ENCODE measurements at regions not wholly inside any gene's neighbourhood (a gene's known extent, or its start where the extent isn't known, plus 50 kb on each side); places are given as distances from the start of the nearest gene placed in this dataset.
"Not testable (repeated sequence)": the region's sequence is repeated elsewhere in the genome, so short reads cannot be mapped to it uniquely, and the experiment has no call there.

DNA sequence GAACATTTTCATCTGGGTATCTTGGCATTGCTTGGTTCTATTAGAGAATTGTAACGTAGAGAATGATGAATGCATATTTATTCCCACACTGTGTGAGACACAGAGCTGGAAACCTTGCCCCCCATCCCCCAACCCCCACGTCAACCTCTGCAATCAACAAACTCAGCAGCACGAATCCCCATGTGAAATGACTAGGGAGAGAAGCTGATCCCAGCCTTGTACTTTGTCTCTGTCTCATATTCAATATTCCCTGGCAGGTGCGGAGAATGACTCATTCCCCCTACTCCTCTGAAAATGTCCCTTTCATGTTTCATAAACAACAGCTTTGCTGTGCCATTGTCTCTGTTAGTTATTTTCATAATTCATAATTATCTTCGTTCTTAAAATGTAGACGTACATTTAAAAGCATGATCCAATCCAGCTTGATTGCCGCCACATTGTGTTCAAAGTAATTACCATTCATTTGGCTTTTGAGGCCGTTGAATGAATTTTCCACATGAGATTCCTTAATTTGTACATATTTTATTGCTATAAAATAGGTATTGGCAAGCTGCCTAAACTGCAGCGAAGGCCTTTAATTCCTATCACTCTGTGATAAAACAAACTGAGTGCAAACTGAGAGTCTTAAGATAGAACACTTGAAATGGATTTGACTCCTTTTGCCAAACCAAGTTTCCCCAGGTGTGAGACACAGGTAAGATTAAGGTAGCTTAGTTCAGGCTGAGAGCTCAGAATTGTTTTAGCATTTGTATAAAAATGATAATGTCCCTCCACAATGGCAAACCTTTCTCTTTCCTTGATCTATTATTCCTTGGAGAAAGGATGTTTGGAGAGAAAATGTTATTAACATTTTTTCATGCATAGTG is 920.2 kb downstream of the TYW1 start:
- DNase-seq (ENCODE audit: low read depth) = no peak

DNA sequence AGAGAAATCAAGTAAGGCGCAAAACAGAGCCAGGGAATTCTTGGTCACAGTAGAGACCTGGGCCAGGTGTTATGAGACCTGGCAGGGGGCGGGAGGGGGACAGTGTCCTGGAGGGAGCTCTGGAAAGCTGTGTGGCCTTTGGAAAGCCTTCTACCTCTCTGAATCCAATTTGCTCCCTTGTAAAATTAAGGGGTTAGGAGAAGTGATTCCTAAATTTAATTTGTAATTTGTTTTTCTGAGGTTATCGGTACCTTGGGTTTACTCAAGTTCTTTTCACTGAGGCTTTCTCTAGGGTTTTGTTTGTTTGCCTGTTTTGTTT is 920.8 kb downstream of the TYW1 start:
- DNase-seq (ENCODE audit: low read depth) = no peak

DNA sequence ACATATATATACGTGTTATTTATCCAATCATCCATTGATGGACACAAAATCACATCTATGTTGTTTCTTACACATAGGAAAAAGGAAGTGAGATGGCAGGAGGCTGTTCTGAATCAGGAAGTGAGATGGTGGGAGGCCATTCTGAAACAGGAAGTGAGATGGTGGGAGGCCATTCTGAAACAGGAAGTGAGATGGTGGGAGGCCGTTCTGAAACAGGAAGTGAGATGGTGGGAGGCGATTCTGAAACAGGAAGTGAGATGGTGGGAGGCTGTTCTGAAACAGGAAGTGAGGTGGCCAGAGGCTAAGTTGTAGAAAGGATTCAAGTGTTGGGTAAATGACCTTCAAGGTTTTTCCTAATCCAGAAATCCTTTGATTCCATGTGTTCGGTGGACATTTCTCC is 921.5 kb downstream of the TYW1 start:
- no peak for DNase-seq (ENCODE audit: low read depth)

DNA sequence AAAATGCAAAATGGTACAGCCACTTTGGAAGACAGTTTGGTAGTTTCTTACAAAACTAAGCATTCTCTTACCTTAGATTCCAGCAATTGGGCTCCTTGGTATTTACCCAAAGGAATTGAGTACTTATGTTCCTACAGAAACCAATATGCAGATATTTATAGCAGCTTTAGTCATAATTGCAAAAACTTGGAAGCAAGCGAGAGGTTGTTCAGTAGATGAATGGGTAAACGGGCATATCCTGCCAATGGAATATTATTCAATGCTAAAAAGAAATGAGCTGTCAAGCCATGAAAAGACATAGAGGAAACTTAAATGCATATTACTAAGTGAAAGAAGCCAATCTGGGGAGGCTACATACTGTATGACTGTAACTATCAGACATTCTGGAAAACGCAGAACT is 926.7 kb downstream of the TYW1 start:
- DNase-seq (ENCODE audit: low read depth) = no peak

DNA sequence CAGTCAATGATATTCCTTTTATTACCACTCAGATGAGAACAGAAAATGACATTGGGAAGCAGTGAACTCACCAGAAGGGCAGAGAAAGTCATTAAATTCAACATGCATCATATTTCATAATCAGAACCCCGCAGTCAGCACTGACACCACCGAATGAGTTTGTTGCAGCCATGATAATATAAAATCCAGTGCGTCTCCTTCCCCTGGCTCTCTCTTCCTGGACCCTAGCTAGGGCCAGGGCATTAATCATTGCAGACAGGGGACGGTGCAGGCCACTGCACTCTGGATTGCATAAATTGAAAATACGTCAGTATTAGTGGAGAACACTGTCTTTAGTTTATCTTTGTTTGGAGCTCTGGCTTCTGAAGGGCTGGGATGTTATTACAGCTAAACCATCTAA is 931.5 kb downstream of the TYW1 start:
- no peak for DNase-seq (ENCODE audit: low read depth)

DNA sequence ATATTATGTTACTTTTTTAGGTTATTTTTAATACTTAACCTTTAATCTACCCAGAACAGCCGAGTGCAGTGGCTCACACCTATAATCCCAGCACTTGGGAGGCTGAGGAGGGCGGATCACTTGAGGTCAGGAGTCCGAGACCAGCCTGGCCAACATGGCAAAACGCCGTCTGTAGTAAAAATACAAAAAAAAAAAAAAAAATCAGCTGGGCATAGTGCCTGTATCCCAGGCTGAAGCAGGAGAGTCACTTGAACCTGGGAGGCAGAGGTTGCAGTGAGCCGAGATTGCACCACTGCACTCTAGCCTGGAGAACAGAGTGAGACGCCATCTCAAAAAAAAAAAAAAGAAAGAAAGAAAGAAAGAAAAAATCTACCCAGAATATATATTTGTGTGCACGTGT is 939.8 kb downstream of the TYW1 start:
- not testable (repeated sequence) for DNase-seq (ENCODE audit: low read depth)

DNA sequence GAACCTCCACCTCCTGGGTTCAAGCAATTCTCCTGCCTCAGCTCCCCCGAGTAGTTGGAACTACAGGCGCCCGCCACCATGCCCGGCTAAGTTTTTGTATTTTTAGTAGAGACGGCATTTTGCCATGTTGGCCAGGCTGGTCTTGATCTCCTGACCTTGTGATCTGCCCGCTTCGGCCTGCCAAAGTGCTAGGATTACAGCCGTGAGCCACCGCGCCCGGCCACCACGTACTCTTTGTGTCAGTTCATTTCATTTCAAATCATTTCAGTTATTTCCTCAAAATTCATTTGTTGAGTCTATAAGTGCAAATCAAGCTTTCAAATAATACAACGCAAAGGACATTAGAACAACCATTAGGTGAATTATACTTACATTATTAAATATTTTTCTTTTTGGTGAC is 943.8 kb downstream of the TYW1 start:
- DNase-seq (ENCODE audit: low read depth) = no peak

DNA sequence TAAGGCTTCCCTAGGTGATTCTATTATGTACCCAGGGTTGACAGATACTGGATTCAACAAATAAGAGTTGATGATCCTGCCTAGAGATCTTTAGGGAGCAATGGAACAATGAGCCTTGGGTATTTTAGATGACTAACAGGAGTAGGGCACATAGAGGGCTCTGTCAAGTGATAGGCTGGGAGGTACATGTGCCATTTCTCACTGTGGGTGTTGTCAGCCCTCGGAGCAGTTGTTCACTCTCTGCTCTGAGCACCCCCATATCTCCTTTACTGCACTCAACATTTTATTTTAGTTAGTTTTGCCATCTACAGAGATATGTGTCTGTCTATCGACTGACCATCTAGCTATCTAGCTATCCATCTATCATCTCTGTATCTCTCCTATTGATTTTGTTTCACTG is 950.6 kb downstream of the TYW1 start:
- DNase-seq (ENCODE audit: low read depth) = no peak

DNA sequence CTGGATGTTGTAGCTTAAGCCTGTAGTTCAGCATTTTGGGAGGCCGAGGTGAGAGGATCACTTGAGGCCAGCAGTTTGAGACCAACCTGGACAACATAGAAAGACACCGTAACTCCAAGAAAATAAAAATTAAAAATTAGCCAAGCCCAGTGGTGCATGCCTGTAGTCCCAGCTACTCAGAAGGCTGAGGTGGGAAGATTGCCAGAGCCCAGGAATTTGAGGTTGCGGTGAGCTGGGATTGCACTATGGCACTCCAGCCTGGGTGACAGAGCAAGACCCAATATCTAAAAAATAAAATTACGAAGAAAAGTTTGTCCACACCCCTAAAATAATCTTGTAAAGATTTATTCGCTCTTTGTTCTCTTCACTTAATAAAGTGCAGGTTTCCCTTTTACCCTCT is 951.0 kb downstream of the TYW1 start:
- DNase-seq (ENCODE audit: low read depth) = no peak

DNA sequence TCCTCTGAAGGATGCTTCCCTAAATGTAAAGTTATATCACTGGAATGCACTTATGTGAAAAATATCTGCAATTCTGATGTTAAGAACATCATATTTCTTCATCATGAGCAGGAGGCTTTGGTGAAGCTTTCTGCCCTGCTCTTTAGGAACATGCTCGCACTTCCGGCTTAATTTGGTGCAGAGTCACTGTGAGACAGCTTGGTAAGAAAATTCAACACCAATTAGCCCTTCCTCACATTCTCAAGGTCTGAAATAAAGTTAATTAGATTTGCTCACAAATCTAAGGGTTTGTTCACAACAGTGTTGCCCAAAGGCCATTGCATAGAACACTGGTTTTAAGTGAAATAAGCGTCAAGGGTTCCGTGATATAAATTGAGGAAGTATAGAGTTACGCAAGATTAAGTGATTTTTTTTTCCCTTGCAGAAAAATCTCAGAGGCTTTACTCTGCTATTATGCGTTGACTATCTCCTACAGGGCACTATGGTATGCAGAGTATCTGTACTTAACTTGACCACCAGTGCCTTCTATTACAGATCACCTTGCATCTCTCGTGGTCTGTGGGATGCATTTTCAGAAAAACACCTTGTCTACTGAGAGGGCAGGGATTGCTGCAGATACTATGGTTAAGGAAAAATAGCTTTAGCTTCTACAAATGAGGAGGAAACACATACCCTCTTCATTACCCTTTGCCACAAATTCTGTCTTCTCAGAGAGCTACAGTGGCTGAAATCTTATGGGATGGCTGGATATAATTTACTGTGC is 953.9 kb downstream of the TYW1 start:
- no peak for DNase-seq (ENCODE audit: low read depth)

DNA sequence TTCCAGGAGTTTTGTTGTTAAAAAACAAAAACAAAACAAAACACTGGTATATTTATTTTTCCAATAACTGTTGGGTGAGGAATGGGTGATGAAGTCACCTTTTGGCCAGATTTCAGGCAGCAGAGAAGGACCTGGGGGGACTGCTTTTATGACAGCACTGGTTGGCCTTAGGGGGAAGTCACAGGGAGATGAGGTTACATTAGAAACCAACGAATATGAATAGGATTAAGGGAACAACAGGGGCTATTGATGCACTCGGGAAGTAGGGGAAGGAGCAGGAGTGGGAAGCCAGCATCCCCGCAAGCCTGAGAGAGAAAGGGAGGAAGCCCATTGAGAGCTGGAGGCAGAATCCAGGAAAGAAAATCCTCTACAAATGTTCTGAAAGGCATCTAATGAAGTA is 958.4 kb downstream of the TYW1 start:
- DNase-seq (ENCODE audit: low read depth) = no peak

DNA sequence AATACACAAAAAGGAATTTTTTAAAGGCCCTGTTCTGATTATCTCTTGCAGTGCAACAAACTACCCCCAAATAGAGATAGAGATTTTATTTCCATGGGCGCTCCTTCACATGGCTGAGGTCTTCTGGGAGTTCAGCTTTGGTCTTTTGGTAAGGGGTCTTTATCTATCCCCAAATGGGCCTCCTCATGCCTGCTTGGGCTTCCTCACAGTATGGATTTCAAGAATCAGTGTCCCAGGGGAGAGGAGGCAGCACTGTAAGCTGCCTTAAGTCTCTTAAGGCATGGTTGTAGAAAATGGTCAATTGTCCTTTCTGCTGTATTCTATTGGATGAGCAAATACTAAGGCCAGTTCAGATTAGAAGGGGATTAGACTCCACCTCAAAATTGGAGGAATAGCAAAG is 966.2 kb downstream of the TYW1 start:
- no peak for DNase-seq (ENCODE audit: low read depth)

DNA sequence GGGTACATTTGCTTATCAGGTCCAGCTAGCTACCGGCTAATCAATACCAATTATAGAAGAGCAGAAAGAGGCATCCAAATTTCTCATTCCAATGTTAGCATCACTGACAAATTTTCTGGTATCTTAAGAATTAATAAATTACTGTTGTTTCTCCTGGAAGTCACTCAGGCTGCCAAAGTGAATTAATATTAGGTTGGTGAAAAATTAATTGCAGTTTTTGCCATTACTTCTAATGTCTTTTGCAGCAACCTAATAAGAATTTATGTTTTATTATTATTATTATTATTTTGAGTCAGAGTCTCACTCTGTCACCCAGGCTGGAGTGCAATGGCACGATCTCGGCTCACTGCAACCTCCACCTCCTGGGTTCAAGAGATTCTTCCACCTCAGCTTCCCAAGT is 979.9 kb downstream of the TYW1 start:
- DNase-seq (ENCODE audit: low read depth) = no peak

DNA sequence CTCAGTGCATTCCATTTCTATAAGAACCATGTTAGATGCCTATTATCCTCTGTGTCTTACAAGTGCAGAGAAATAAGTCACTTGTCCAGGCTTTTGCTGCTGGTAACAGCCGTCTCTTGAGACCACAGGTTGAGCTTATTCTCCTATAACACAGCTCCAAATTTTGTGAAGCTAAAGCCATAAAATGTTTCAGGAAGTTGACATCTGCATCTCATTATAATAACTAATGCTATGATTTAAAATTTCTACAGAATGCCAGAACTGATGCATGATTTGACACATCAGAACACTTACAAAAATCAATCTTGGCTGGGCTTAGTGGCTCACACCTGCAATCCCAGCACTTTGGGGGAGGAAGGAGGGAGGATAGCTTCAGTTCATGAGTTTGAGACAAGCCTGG is 986.9 kb downstream of the TYW1 start:
- no peak for DNase-seq (ENCODE audit: low read depth)

DNA sequence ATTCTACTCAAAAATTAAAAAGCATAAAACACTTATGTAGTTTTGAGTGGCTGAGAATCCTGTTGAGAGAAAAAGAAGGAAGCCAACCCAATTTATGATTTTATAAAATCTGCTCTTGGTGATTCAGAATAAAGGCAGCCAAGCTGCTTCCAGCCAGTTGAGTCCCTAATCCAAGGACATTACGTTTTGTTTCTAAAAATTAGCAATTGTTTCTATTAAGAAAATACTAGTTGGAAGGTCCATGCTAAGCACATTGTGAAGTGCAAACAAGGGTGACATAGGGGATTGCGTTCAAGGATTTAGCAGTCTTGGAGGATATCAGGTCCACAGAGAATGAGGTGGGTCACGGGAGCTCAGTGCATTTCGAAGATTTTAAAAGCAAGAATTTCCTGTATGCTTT is 987.7 kb downstream of the TYW1 start:
- no peak for DNase-seq (ENCODE audit: low read depth)

DNA sequence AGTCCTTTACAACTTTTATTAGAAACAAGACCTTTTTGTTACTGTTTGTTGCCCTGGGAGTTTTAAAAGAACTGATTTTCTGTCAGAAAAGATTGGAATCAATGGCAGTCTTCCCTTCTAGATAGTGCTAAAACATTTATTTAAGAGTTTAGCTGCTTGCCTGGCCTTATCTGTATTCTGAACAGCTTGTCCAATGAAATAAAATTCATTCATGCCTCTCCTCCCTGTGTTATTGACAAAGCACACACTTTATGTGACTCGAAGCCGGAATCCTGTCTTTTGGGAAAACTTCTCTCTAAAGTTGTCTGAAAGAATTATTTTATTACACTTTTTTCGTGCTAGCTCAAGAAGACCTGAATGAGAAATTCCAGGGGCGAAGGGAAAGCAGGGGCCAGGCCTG is 992.5 kb downstream of the TYW1 start:
- DNase-seq (ENCODE audit: low read depth) = no peak

DNA sequence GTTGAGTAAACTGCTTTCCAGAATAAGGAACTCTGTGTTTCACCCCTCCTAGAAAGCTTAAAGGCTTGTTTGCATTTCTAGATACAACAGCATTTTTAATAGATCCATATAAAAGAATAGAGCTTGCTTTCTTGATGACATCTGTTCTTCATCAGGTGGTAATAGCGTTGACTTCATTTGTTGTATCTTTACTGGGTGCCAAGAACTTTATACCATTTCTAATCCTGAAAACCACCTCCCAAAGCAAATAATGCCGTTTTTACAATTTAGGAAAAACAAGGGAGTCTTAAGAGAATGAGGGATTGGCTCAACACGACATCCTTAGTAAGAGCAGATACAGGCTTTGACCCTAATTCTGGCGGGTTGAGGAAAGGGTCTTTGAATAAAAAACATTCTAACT is 993.4 kb downstream of the TYW1 start:
- DNase-seq (ENCODE audit: low read depth) = no peak

DNA sequence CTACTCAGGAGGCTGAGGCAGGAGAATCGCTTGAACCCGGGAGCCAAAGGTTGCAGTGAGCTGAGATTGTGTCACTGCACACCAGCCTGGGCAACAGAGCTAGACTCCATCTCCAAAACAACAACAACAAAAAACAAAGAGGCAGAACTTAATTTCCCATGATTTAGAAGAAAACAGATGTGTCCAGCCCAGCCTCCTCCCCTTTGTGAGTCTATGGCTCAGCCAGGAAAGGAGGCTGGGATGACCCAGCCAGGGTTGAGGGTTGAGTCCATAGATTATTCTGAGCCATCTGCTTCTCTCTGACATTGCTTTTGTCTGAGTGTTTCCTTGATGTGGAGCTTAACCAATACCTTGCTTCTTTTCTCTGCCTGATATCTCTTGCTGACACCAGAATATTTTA is 994.1 kb downstream of the TYW1 start:
- DNase-seq (ENCODE audit: low read depth) = no peak

DNA sequence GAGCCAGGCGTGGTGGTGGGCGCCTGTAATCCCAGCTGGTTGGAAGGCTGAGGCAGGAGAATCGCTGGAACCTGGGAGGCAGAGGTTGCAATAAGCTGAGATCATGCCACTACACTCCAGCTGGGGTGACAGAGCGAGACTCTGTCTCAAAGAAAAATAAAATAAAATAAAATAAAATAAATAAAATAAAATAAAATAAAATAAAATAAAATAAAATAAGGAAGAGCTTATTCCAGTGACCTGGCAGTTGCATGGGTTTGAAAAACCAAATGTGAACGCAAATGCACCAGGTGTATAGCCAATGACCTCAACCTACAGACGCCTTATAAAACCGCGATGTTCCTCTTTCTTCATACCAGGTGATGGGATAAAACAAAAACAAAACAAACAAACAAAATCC is 995.7 kb downstream of the TYW1 start:
- DNase-seq (ENCODE audit: low read depth) = no peak

DNA sequence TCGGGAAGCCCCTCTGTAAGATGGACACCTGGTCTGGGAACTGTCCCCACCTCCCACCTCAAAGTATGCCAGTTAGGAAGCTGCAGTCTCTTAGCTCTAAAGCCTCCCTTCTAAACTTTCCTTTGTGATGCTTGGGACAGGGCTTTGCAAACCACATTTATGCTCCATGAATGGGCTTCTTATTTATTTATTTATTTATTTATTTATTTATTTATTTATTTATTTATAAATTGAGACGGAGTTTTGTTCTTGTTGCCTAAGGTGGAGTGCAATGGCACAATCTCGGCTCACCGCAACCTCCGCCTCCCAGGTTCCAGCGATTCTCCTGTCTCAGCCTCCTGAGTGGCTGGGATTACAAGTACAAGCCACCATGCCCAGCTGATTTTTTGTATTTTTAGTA is 1009.4 kb downstream of the TYW1 start:
- DNase-seq (ENCODE audit: low read depth) = no peak

DNA sequence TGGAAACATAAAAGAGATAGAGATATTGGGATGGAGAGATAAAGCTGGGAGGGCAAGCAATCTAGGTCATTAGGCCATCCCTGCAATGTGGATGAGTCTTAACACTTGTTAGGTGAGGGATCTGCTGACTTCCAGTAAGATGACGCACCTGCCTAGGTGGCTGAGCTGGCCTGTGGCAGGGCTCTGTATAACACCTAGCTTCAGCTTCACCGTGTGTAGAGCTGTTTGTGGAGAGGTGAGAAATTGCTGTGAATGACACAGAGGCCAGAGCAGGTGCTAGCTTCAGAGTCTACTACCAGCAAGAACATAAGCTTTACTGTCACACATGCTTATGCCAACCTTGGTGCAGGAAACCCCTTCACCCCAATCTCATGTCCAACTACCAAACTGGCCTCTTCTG is 1010.0 kb downstream of the TYW1 start:
- no peak for DNase-seq (ENCODE audit: low read depth)

DNA sequence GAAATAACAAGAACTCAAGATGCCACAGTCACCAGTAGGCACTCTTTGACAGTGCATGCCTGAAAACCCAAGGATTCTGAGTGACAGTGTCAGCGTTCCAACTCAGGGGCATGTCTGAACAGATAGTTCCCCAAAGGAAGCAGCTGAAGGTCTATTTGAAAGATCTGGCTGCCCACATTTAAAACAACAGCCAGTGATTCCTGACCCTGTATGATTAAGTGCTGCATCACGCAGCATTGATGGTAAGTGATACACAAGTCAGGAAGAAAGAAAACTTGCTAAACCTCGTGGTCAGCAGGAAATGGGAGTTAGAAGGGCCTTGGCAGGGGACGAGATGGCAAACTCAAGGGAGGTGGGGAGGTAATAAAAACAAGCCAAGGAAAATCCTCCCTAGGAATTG is 1013.1 kb downstream of the TYW1 start:
- no peak for DNase-seq (ENCODE audit: low read depth)

DNA sequence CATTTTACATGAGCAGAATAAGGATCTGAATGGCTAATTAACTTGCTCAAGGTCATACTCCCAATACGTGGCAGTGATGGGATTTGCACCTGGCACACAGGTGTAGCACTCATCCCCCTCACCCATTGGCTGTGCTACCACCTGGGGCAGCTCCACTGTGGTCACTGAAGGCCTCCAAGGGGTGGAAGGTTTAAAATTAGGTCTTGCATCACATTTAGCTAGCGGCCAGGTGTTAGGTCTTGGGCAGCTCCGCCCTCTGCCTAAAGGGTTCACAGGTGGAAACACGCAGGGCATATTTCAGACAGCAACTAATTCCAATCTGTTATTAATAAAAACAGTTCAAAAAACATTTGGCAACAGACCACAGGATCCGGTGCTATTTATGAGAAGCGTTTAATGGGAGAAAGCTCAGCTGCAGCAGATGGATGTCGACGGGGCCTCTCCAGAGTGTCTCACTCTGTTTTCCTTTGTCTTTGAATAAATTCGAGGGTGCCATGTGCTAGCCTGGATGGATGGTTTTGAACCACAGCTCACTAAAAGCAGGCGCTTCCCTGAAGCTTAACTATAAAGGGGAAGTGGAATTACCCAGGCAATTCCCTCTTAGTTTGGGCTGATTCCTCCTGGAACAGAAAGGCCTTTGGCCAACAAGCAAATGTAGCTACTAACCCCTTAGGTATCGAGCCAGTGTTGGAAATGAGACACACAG is 1017.6 kb downstream of the TYW1 start:
- DNase-seq (ENCODE audit: low read depth) = no peak

Data from stimulated activated CD8-positive, alpha-beta memory T cell treated with anti-CD3 and anti-CD28 coated beads, Interleukin-15, amount 100 ng/mL, for 1 hour (primary cell).